Adrenal gland (tissue), 5 donors: ENCODE measurements at regions not wholly inside any gene's neighbourhood (a gene's known extent, or its start where the extent isn't known, plus 50 kb on each side); places are given as distances from the start of the nearest gene placed in this dataset.
"Not testable (repeated sequence)": the region's sequence is repeated elsewhere in the genome, so short reads cannot be mapped to it uniquely, and the experiment has no call there.

Experiments used
- POLR2A ChIP-seq, 2 donors: fragments of 450-650 bp; IDR thresholded peaks; one replicate each; pipeline ENCODE4 v1.6.1; 2017; ENCODE audit warnings: antibody characterized with exemption in 2 of 2, mild to moderate bottlenecking in 2 of 2, moderate library complexity in 1 of 2
- TF ChIP-seq, protein P1 (sequence below), 6 experiments: fragments of 450-650 bp in 4 of 6; fragments of 200-600 bp in 2 of 6; sonication (generic) in 1 of 6; IDR thresholded peaks; 1 replicate in 5 of 6; 2 replicates in 1 of 6; pipeline versions ENCODE4 v1.5.1 to v1.8.0; 2016 to 2021; ENCODE audit warnings: antibody characterized with exemption in 6 of 6, mild to moderate bottlenecking in 2 of 6, moderate library complexity in 1 of 6
- donor health status: DM: no; HTN: no; CAD: no.

- TF ChIP-seq, protein P1, sequence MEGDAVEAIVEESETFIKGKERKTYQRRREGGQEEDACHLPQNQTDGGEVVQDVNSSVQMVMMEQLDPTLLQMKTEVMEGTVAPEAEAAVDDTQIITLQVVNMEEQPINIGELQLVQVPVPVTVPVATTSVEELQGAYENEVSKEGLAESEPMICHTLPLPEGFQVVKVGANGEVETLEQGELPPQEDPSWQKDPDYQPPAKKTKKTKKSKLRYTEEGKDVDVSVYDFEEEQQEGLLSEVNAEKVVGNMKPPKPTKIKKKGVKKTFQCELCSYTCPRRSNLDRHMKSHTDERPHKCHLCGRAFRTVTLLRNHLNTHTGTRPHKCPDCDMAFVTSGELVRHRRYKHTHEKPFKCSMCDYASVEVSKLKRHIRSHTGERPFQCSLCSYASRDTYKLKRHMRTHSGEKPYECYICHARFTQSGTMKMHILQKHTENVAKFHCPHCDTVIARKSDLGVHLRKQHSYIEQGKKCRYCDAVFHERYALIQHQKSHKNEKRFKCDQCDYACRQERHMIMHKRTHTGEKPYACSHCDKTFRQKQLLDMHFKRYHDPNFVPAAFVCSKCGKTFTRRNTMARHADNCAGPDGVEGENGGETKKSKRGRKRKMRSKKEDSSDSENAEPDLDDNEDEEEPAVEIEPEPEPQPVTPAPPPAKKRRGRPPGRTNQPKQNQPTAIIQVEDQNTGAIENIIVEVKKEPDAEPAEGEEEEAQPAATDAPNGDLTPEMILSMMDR (IDR thresholded peaks at IDR 0.05) = not testable (repeated sequence)
- not testable (repeated sequence) for TF ChIP-seq POLR2A (IDR thresholded peaks at IDR 0.05)
Measured at GRCh38 chr15:20409667-20410198, 131.9 kb downstream of the GOLGA6L6 start.
